CD4-positive, alpha-beta T cell treated with Interleukin-21 for 1 hour (primary cell): ENCODE measurements at regions not wholly inside any gene's neighbourhood (a gene's known extent, or its start where the extent isn't known, plus 50 kb on each side); places are given as distances from the start of the nearest gene placed in this dataset.

Experiments
- DNase-seq: peaks from one replicate; pipeline ENCODE4 v3.0.0-alpha.2; 2020

GRCh38 chr11:122226810-122227379 is 110.9 kb upstream of the BLID start:
- no peak for DNase-seq

GRCh38 chr11:122224867-122225266 is 108.9 kb upstream of the BLID start:
- no peak for DNase-seq

- DNase-seq: no peak
Observed at GRCh38 chr11:122220321-122220720, 104.3 kb upstream of the BLID start.

DNA sequence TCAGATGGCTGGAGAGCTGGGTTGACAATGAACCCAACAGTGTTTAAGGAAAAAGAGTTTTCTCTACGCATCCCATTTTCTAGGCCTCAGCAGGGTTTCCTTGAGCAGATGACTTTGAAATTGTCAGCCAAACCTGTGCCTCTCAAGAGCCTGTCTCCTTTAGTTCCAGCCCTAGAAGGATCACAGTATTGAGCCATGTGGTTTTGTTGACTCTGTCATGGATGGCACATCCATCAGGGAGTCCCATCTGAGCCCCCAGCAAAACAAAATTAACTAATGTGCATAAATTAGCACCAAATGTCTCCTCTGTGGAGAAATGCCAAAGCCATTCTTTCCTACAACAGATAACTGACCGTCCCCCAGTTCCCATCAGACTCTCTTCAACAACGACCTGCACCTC is 103.8 kb upstream of the BLID start:
- DNase-seq: no peak

DNA sequence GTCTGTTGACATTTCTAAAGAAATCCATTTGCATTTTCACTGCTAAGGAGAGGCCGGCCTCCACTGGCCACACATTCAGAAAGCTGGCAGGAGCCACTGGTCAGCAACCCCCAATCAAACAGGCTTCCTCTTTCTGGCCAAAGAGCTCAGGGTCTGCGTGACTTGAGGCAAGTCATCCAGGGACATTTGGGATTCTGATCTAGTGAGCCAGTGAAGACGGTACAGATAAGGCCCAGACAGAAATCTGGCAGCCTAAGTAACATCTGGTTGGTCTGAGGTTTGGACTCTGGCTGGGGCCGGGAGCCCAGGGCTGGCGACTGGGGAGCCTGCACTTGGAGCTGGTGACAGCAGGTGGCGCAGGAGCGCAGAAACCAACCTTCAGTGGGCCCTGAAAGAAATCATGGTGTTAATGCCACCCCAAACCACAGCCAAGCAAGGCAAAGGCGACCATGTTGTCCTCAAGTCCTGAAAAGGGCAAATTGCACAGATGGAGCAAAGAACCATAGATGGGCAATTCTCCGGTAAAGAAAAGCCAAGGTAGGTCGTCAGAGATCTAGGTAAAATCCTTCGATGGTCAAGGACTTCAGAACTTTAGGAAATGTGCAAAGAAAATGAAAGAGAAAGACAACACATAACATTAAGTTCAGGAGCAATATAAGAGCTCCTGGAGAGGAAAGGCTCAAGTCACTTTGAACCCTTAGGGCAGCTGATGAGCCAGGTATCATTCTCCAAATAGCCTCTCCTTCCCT is 99.4 kb upstream of the BLID start:
- no peak for DNase-seq

DNA sequence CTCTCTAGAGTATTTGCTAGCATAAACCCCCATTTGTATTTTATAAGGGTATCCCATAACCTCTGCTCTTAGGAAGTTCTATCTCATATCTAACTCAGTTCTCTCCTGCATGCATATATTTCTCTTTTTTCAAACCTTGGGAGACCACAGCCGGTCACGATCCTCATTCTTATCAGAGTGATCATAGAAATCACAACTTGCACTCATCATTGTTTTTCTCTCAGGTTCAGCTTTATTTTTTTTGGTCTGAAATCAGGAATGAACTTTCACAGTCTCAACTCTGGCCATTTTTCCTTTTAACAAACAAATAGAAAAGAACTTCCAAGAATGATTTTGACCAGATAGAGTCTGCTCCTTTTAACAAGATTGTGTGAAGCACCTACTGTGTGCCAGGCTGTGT is 98.6 kb upstream of the BLID start:
- no peak for DNase-seq

DNA sequence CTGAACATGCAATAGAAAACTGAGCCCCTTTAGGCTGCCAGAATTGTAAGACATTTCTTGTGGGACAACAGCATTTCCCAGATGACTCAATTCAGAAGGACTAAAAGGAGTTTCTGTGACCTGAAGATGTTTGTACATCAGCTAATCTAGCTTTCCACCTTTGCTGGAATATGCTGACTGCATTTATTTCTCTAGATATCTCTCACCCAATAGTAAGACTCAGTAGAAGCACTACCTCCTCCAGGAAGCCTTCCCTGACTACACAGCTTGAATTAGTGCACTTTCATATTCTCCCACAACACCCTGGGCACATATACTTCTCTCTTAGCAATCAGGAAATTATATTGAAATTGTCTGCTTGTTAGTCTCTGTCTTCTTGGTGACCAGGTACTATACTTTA is 98.1 kb upstream of the BLID start:
- no peak for DNase-seq

GRCh38 chr11:122213171-122213570 is 97.2 kb upstream of the BLID start:
- DNase-seq: no peak

- DNase-seq: no peak
Observed at GRCh38 chr11:122210367-122210997, 94.5 kb upstream of the BLID start.

- no peak for DNase-seq
Observed at GRCh38 chr11:122209619-122210366, 93.8 kb upstream of the BLID start.

- no peak for DNase-seq
Observed at GRCh38 chr11:122207921-122208764, 92.1 kb upstream of the BLID start.

- DNase-seq: no peak
Observed at GRCh38 chr11:122207505-122207904, 91.5 kb upstream of the BLID start.

DNA sequence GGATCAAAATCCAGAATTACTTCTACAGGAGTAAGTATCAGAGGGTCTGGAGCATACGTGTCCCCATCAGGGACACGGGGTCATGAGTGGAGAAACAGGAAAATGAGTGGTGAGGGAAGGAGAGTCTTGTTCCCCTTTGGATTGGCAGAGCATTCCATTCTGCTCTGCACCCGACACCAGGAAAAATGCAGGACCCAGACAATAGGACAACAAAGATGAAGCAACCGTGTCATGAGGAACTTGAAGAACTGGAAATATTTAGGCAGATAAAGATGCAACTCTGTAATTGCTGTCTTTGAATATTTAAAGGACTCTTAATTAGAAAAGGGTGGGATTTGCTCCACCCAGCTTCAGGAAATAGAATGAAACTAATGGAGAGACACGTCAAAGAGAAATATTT is 89.0 kb upstream of the BLID start:
- no peak for DNase-seq

- DNase-seq: no peak
Observed at GRCh38 chr11:122204206-122204605, 88.2 kb upstream of the BLID start.

DNA sequence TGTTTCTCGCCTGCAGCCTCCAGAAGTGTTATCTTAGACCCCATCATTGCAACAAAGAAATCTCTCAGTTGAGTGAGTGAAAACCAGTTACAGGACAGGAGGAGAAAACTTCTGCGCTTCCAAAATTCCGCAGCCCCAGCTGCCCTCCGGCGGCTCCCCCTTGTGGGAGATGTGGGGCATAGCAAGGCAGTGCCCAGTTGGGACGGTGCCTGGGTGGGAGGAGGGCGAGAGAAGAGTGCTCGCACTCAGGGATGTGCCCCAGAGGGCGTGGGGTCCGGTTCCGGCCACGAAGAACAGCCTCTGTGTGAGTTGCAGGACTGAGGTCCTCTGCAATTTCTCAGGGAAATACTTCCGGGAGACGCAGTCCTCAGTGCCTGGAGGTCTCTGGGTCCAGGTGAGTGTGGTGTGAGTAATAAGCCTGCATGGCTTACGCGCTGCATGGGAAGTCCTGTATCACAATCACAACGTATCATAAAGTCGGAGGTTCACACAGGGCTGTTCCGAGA is 87.0 kb upstream of the BLID start:
- DNase-seq: peak; percentile 21

DNA sequence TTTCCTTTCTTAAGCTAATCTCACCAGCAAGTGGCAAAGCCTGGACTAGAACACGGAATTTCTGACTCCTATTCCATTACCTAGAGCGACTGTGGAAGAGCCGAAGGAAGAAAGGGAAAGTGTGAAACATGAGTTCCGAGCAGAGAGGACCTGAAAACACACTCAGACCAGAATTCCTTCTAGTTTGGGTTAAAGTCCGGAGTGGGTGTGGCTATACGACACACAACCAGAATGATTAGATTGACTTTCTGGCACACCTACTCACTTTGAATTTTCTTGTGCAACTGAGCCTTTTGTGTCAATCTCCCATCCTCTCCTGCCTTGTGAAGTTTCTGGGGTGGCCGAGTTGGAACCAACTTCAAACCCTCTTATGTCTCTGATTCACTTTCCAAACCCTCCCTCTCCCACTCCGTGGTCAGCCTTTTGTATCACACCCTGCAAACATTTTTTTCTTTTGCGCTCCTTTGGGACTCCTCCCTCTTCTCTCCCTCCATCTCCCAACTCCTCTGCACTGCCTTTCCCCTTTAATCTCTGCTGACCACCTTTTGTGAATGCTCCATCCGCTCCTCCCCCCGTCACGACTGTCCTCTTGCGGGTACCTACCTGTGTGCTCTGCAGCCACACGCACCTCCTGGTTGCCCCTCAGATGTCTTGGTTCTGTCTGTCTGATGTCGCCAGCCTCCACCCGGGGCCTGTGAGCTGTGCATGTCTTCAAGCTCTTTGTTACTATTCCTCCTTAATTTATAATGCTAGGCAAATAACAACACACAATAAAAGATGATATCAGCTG is 86.3 kb upstream of the BLID start:
- no peak for DNase-seq

DNA sequence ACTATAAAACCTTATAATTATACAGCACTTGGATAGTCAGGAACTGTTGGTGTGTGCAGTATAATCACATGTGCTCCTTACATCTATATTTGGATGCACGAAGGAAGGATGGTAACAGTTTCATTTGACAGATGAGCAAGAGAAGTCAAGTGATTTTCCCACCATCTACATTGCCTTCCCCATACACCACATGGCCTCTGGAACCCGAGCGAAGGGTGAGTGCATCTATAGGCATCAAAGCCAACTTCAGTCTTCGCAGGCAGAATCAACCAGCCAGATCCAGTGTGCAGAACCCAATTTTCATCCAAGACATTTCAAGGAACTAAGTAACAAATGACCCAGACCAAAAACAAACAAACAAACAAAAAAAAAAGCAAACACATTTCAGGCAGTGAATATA is 85.1 kb upstream of the BLID start:
- DNase-seq: no peak

GRCh38 chr11:122199661-122200060 is 83.6 kb upstream of the BLID start:
- DNase-seq: no peak

DNA sequence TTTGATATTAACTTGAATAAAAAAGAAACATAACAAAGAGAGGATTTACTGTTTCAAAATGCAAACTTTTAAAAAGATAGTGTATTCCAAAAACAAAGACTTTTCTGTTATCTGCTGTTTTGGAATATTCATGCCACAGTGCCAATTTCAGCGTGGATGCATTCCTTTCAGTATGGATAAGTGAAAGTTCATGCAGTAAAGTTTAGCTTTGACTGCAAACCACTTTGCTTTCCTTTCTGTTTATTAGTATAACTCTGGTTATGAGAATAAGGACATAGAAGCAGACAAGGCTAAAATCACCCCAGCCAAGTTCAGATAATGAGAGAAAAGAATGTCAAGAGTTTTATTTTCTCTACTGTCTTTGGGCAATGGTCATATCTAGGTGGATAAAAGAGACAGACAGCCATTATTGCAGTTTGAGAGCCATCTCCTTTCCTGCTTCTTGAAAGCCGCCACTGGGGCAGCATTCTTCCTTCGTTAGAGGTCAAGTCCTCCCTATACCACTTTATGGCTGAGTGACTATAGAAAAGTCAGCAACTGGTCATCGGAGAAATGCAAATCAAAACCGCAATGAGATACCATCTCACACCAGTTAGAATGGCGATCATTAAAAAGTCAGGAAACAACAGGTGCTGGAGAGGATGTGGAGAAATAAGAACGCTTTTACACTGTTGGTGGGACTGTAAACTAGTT is 82.4 kb upstream of the BLID start:
- DNase-seq: no peak

GRCh38 chr11:122197066-122197987 is 81.3 kb upstream of the BLID start:
- no peak for DNase-seq
